Effector memory CD8-positive, alpha-beta T cell (primary cell): ENCODE measurements at regions not wholly inside any gene's neighbourhood (a gene's known extent, or its start where the extent isn't known, plus 50 kb on each side); places are given as distances from the start of the nearest gene placed in this dataset.

Experiments used
- ATAC-seq: fragments of 150-1000 bp; cut with Tn5 transposase; replicated peaks from 2 replicates; pipeline ENCODE4 v1.10.0; 2021; ENCODE audit warnings: mild to moderate bottlenecking, moderate library complexity
- DNase-seq, 3 experiments: peaks; one replicate each; pipeline ENCODE4 v3.0.0; 2021
- H3K27ac Mint-ChIP-seq, 2 donors: one replicate each; pipeline ENCODE4 v1.8.0; 2022; ENCODE audit warnings: mild to moderate bottlenecking in 2 of 2, mixed read lengths in 2 of 2, moderate library complexity in 2 of 2
- H3K27me3 Mint-ChIP-seq, 2 donors: one replicate each; pipeline ENCODE4 v1.8.0; 2022; ENCODE audit warnings: mixed read lengths in 2 of 2
- H3K36me3 Mint-ChIP-seq: one replicate; pipeline ENCODE4 v1.8.0; 2022; ENCODE audit warnings: mild to moderate bottlenecking, moderate library complexity, mixed read lengths; ENCODE audit not compliant: insufficient read depth
- H3K4me1 Mint-ChIP-seq, 2 donors: one replicate each; pipeline ENCODE4 v1.8.0; 2022; ENCODE audit warnings: low read depth in 2 of 2, mixed read lengths in 2 of 2
- H3K4me3 Mint-ChIP-seq, 2 donors: one replicate each; pipeline ENCODE4 v1.8.0; 2022; ENCODE audit warnings: mild to moderate bottlenecking in 2 of 2, mixed read lengths in 2 of 2, moderate library complexity in 2 of 2
- H3K9me3 Mint-ChIP-seq, 2 donors: one replicate each; pipeline ENCODE4 v1.8.0; 2022; ENCODE audit warnings: mixed read lengths in 2 of 2

- Mint-ChIP-seq H3K27me3 (peaks cover 42 to 82% of the 10 kb centered on the region in 2 donors), H3K27ac (no peak overlapping the region), H3K4me3 (no peak overlapping the region), H3K4me1 (no peaks in the 10 kb centered on the region), H3K9me3 (no peaks in the 10 kb centered on the region), H3K36me3 (no peaks in the 10 kb centered on the region)
- no peak for ATAC-seq
- DNase-seq: no peak
Measured at GRCh38 chr17:6177941-6178694, 107.9 kb downstream of the WSCD1 start.
